Heart left ventricle (tissue), 16 donors: ENCODE measurements at regions not wholly inside any gene's neighbourhood (a gene's known extent, or its start where the extent isn't known, plus 50 kb on each side); places are given as distances from the start of the nearest gene placed in this dataset.
A peak's percentile ranks its signal among the peaks of the same experiment; 100 is the strongest.

Experiments used
- ATAC-seq, 4 donors: fragments of 200-7000 bp; cut with Tn5 transposase; one replicate each; pipeline ENCODE4 v1.9.1; 2020 to 2022; ENCODE audit warnings: moderate library complexity in 4 of 4, mild to moderate bottlenecking in 3 of 4, moderate number of reproducible peaks in 1 of 4
- DNase-seq, 5 donors: peaks; one replicate each; pipeline ENCODE4 v3.0.0-alpha.2; 2020
- H3K27ac ChIP-seq, 12 donors: fragments of 200-600 bp; sonication (generic) in 4 of 12; one replicate each; pipeline versions ENCODE4 v1.5.0 to v1.8.0; 2016 to 2022; ENCODE audit warnings: mild to moderate bottlenecking in 2 of 12
- H3K27me3 ChIP-seq, 9 donors: fragments of 200-600 bp; sonication (generic) in 2 of 9; one replicate each; pipeline versions ENCODE4 v1.5.1 to v1.8.0; 2016 to 2022; ENCODE audit warnings: mild to moderate bottlenecking in 3 of 9
- H3K36me3 ChIP-seq, 9 donors: fragments of 200-600 bp; sonication (generic) in 2 of 9; one replicate each; pipeline versions ENCODE4 v1.5.0 to v1.8.0; 2018 to 2022; ENCODE audit warnings: mild to moderate bottlenecking in 2 of 9
- H3K4me1 ChIP-seq, 12 donors: fragments of 200-600 bp; sonication (generic) in 4 of 12; one replicate each; pipeline versions ENCODE4 v1.5.0 to v1.8.0; 2016 to 2022; ENCODE audit warnings: mild to moderate bottlenecking in 3 of 12
- H3K4me3 ChIP-seq, 12 donors: fragments of 200-600 bp; sonication (generic) in 4 of 12; one replicate each; pipeline versions ENCODE4 v1.5.0 to v1.8.0; 2017 to 2022; ENCODE audit warnings: mild to moderate bottlenecking in 9 of 12, moderate library complexity in 4 of 12
- H3K9me3 ChIP-seq, 12 donors: fragments of 200-600 bp; sonication (generic) in 4 of 12; one replicate each; pipeline versions ENCODE4 v1.5.0 to v1.8.0; 2016 to 2022; ENCODE audit warnings: mild to moderate bottlenecking in 1 of 12
- CTCF ChIP-seq, 12 donors: fragments of 200-600 bp; sonication (generic) in 4 of 12; IDR thresholded peaks; one replicate each; pipeline versions ENCODE4 v1.5.0 to v1.8.0; 2018 to 2022; ENCODE audit warnings: antibody characterized with exemption in 12 of 12, mild to moderate bottlenecking in 5 of 12
- POLR2A ChIP-seq, 2 donors: fragments of 450-650 bp; IDR thresholded peaks; one replicate each; pipeline ENCODE4 v1.6.1; 2017; ENCODE audit warnings: antibody characterized with exemption in 2 of 2, mild to moderate bottlenecking in 2 of 2, moderate library complexity in 2 of 2
- WGBS, 4 donors: extraction: QIAGEN DNeasy Blood & Tissue Kit in 2 of 4; methylation state at CpG; one replicate each; pipeline versions ENCODE4 v1.1.5 to v1.1.7; 2013 to 2018; 5-methylcytosine and 5-hydroxymethylcytosine counted together
- intact Hi-C, 10 donors: fragments of 100-400 bp; cut with DNase I; formaldehyde crosslinking; loops; one replicate each; pipeline versions ENCODE4 v1.11.1 to v1.14.2; 2022
- donor health status: ischemic (EF 13 %, LVEDD 7.1; RV severe dilation, severe dysfunction).
- donor health status: healthy with polysubstance abuse.
- donor health status: DM: no; HTN: yes; CAD: no.
- donor health status: DM: no; HTN: no; CAD: no.
- donor health status: ischemic (EF 25% LVEDD 6.9; RV normal size, moderate dysfunction).
- donor health status: ischemic (EF 25% LVEDD 5.7; RV mildly dilated, moderate dysfunction).
- donor health status: healthy.
- donor health status: DM: yes; HTN: yes; CAD: no.
- donor health status: ischemic (EF 35%, LVEDD 5.7; RV mildly dilated, moderate dysfunction).
- donor health status: nonischemic (EF 11% LVEDD 7.7; RV severe dilation, severe dysfunction).
- donor health status: DM: yes; HTN: yes; CAD: no.
- donor health status: PGD.
- donor health status: ischemic (EF 29% LVEDD 5.4; RV normal size, mild dysfunction).
- donor health status: nonischemic (EF 23%, LVEDD 6.1; RV moderate dilation, normal function).

GRCh38 chr9:91157883-91158282 is 203.8 kb downstream of the AUH start:
- intact Hi-C loops = loop anchor here in 1 of 10 donors (10.0 kb wide), 1 partner anchor 53 kb away; no protein-coding TSS in a partner anchor
- H3K36me3 ChIP-seq = no peaks in the 10 kb centered on the region
- 91 to 97% (median 93%) methylated on average over 2 of the region's 2 CpGs for whole genome bisulfite sequencing, 4 donors

GRCh38 chr9:91158286-91158685 is 203.4 kb downstream of the AUH start:
- H3K27me3 ChIP-seq = no peaks in the 10 kb centered on the region
- H3K36me3 ChIP-seq = no peaks in the 10 kb centered on the region
- intact Hi-C loops = loop anchor here in 1 of 10 donors (10.0 kb wide), 1 partner anchor 53 kb away; no protein-coding TSS in a partner anchor
- no peak overlapping the region for H3K27ac ChIP-seq
- no peak for DNase-seq
- TF ChIP-seq POLR2A (IDR thresholded peaks at IDR 0.05) (no peak), CTCF (IDR thresholded peaks at IDR 0.05) (no peak)
- ATAC-seq = no peak
- peaks cover 0 to 26% (median 7%) of the 10 kb centered on the region in 12 donors for H3K4me1 ChIP-seq
- 77 to 90% (median 79%) methylated on average over 6 of the region's 6 CpGs for WGBS, 4 donors
- H3K4me3 ChIP-seq = no peak overlapping the region
- no peaks in the 10 kb centered on the region for H3K9me3 ChIP-seq

More at GRCh38 chr9:91157883-91158282, 203.8 kb downstream of the AUH start:
- H3K27me3 ChIP-seq = no peaks in the 10 kb centered on the region
- TF ChIP-seq CTCF (IDR thresholded peaks at IDR 0.05) (no peak), POLR2A (IDR thresholded peaks at IDR 0.05) (no peak)
- no peak overlapping the region for H3K4me3 ChIP-seq
- H3K9me3 ChIP-seq = no peaks in the 10 kb centered on the region
- ATAC-seq (no peak), DNase-seq (no peak)
- peaks cover 0 to 22% (median 5%) of the 10 kb centered on the region in 12 donors for H3K4me1 ChIP-seq
- no peak overlapping the region for H3K27ac ChIP-seq

GRCh38 chr9:91158946-91159345 is 202.8 kb downstream of the AUH start:
- Histone ChIP-seq H3K4me1 (peaks cover 0 to 32% (median 11%) of the 10 kb centered on the region in 12 donors), H3K27me3 (no peaks in the 10 kb centered on the region), H3K27ac (peak overlapping the region in 1 of 12 donors; percentile 56), H3K36me3 (no peaks in the 10 kb centered on the region), H3K9me3 (no peaks in the 10 kb centered on the region), H3K4me3 (no peak overlapping the region)
- DNase-seq (no peak), ATAC-seq (no peak)
- 91 to 100% (median 94%) methylated on average over 3 of the region's 3 CpGs for WGBS, 4 donors
- intact Hi-C loops = loop anchor here in 1 of 10 donors (10.0 kb wide), 1 partner anchor 54 kb away; no protein-coding TSS in a partner anchor
- TF ChIP-seq CTCF (IDR thresholded peaks at IDR 0.05) = no peak

GRCh38 chr9:91159664-91160121 is 202.0 kb downstream of the AUH start:
- H3K4me3 ChIP-seq = peak overlapping the region in 8 of 12 donors; percentile 9 to 50 (median 40)
- H3K36me3 ChIP-seq = no peaks in the 10 kb centered on the region
- peak; percentile 64 to 78 (median 71) for DNase-seq
- TF ChIP-seq POLR2A (IDR thresholded peaks at IDR 0.05) (peak in 1 of 2 donors; percentile 15), CTCF (IDR thresholded peaks at IDR 0.05) (no peak)
- intact Hi-C loops = loop anchor here in 1 of 10 donors (10.0 kb wide), 1 partner anchor 55 kb away; no protein-coding TSS in a partner anchor
- H3K27me3 ChIP-seq = no peaks in the 10 kb centered on the region
- peak overlapping the region in 9 of 12 donors; percentile 31 to 81 (median 49) for H3K27ac ChIP-seq
- H3K9me3 ChIP-seq = no peaks in the 10 kb centered on the region
- 31 to 66% (median 45%) methylated on average over 27 of the region's 27 CpGs for WGBS, 4 donors
- peak; percentile 30 to 84 (median 78) for ATAC-seq
- peaks cover 0 to 40% (median 11%) of the 10 kb centered on the region in 12 donors for H3K4me1 ChIP-seq
